HEK293 (cell line): ENCODE measurements at regions not wholly inside any gene's neighbourhood (a gene's known extent, or its start where the extent isn't known, plus 50 kb on each side); places are given as distances from the start of the nearest gene placed in this dataset.

ENCODE experiments used
- CTCF ChIA-PET: fragments of 350-600 bp; formaldehyde crosslinking; extraction: SDS; loops from one replicate; lab custom pipeline; 2021; ENCODE audit warnings: antibody characterized with exemption; lab: Yijun Ruan, JAX
- POLR2A ChIA-PET: fragments of 300-600 bp; formaldehyde crosslinking; extraction: SDS; loops from one replicate; lab custom pipeline; 2020; ENCODE audit warnings: antibody characterized with exemption, inconsistent platforms; lab: Yijun Ruan, JAX
- H3K27ac ChIP-seq: fragments of 200-500 bp; sonication (Bioruptor generic); 2 replicates; pipeline ENCODE4 v1.5.1; 2014; ENCODE audit warnings: low read depth, low read length, control low read depth, inconsistent platforms; ENCODE audit errors: extremely low read depth
- H3K36me3 ChIP-seq, 2 experiments: fragments of 200-500 bp in 1 of 2; sonication (Bioruptor generic) in 1 of 2; 1 replicate in 1 of 2; 2 replicates in 1 of 2; pipeline ENCODE4 v1.5.1; 2014 to 2017; ENCODE audit warnings: inconsistent platforms in 2 of 2, low read length in 2 of 2; ENCODE audit not compliant: control insufficient read depth in 2 of 2, insufficient read depth in 1 of 2
- H3K4me1 ChIP-seq: fragments of 200-500 bp; sonication (Bioruptor generic); 2 replicates; pipeline ENCODE4 v1.5.1; 2014; ENCODE audit warnings: mild to moderate bottlenecking, low read length, inconsistent platforms; ENCODE audit not compliant: control insufficient read depth, insufficient read depth
- H3K4me3 ChIP-seq: 2 replicates; pipeline ENCODE4 v1.5.1; 2011; ENCODE audit warnings: low read depth, mild to moderate bottlenecking, control low read depth, low read length, moderate library complexity
- H3K9me3 ChIP-seq: fragments of 200-500 bp; sonication (Bioruptor generic); 2 replicates; pipeline ENCODE4 v1.5.1; 2014; ENCODE audit warnings: low read depth, low read length, inconsistent platforms; ENCODE audit not compliant: control insufficient read depth, insufficient read depth
- CTCF ChIP-seq: fragments of 450-650 bp; formaldehyde crosslinking; IDR thresholded peaks from 2 replicates; pipeline ENCODE4 v1.5.1; 2016; ENCODE audit warnings: missing biosample characterization, missing genetic modification characterization
- EGR2 ChIP-seq: fragments of 450-650 bp; formaldehyde crosslinking; IDR thresholded peaks from 2 replicates; pipeline ENCODE4 v1.5.1; 2016; ENCODE audit warnings: low read depth, missing biosample characterization, missing genetic modification characterization
- FEZF1 ChIP-seq: fragments of 450-650 bp; formaldehyde crosslinking; IDR thresholded peaks from 2 replicates; pipeline ENCODE4 v1.5.1; 2016; ENCODE audit warnings: missing biosample characterization, missing genetic modification characterization
- HOXA7 ChIP-seq: sonication (generic); formaldehyde crosslinking; IDR thresholded peaks from 2 replicates; pipeline ENCODE4 v1.8.1; 2022; ENCODE audit warnings: missing genetic modification reagents, borderline replicate concordance
- HOXC10 ChIP-seq: sonication (generic); formaldehyde crosslinking; IDR thresholded peaks from 2 replicates; pipeline ENCODE4 v1.8.1; 2023; ENCODE audit warnings: mild to moderate bottlenecking, missing genetic modification reagents
- MYNN ChIP-seq: fragments of 450-650 bp; formaldehyde crosslinking; IDR thresholded peaks from 2 replicates; pipeline ENCODE4 v1.5.1; 2016; ENCODE audit warnings: missing biosample characterization, missing genetic modification characterization, borderline replicate concordance
- OSR2 ChIP-seq: fragments of 450-650 bp; formaldehyde crosslinking; IDR thresholded peaks from 2 replicates; pipeline ENCODE4 v1.5.1; 2016; ENCODE audit warnings: missing biosample characterization, missing genetic modification characterization
- SCRT1 ChIP-seq: fragments of 450-650 bp; formaldehyde crosslinking; IDR thresholded peaks from 2 replicates; pipeline ENCODE4 v1.5.1; 2016; ENCODE audit warnings: missing biosample characterization, missing genetic modification characterization, borderline replicate concordance
- TRIM28 ChIP-seq: IDR thresholded peaks from 2 replicates; pipeline ENCODE4 v1.6.1; 2011; ENCODE audit warnings: low read length, control low read depth, borderline replicate concordance
- ZEB2 ChIP-seq: fragments of 450-650 bp; formaldehyde crosslinking; IDR thresholded peaks from 2 replicates; pipeline ENCODE4 v1.5.1; 2016; ENCODE audit warnings: missing biosample characterization, missing genetic modification characterization
- ZFP37 ChIP-seq: fragments of 450-650 bp; formaldehyde crosslinking; IDR thresholded peaks from 2 replicates; pipeline ENCODE4 v1.5.1; 2016; ENCODE audit warnings: missing biosample characterization, missing genetic modification characterization
- ZNF112 ChIP-seq: fragments of 450-650 bp; formaldehyde crosslinking; IDR thresholded peaks from 2 replicates; pipeline ENCODE4 v1.5.0; 2017; ENCODE audit warnings: missing biosample characterization, missing genetic modification characterization
- ZNF174 ChIP-seq: fragments of 450-650 bp; formaldehyde crosslinking; IDR thresholded peaks from 2 replicates; pipeline ENCODE4 v1.5.0; 2017; ENCODE audit warnings: missing biosample characterization, mild to moderate bottlenecking, missing genetic modification characterization
- ZNF221 ChIP-seq: fragments of 450-650 bp; formaldehyde crosslinking; IDR thresholded peaks from 2 replicates; pipeline ENCODE4 v1.5.1; 2017; ENCODE audit warnings: missing biosample characterization, missing genetic modification characterization, borderline replicate concordance
- ZNF239 ChIP-seq: fragments of 450-650 bp; formaldehyde crosslinking; IDR thresholded peaks from 2 replicates; pipeline ENCODE4 v1.5.1; 2016; ENCODE audit warnings: missing biosample characterization, missing genetic modification characterization
- ZNF302 ChIP-seq: fragments of 450-650 bp; formaldehyde crosslinking; IDR thresholded peaks from 2 replicates; pipeline ENCODE4 v1.5.1; 2016; ENCODE audit warnings: missing biosample characterization, missing genetic modification characterization, low read depth
- ZNF341 ChIP-seq: fragments of 450-650 bp; formaldehyde crosslinking; IDR thresholded peaks from 2 replicates; pipeline ENCODE4; 2016; ENCODE audit warnings: low read depth, missing biosample characterization, missing genetic modification characterization
- ZNF362 ChIP-seq: fragments of 450-650 bp; formaldehyde crosslinking; IDR thresholded peaks from 2 replicates; pipeline ENCODE4 v1.5.1; 2016; ENCODE audit warnings: missing biosample characterization, missing genetic modification characterization
- ZNF394 ChIP-seq: fragments of 450-650 bp; formaldehyde crosslinking; IDR thresholded peaks from 2 replicates; pipeline ENCODE4 v1.5.1; 2016; ENCODE audit warnings: missing biosample characterization, missing genetic modification characterization, mild to moderate bottlenecking, moderate library complexity, borderline replicate concordance
- ZNF416 ChIP-seq: fragments of 450-650 bp; formaldehyde crosslinking; IDR thresholded peaks from 2 replicates; pipeline ENCODE4 v1.5.1; 2016; ENCODE audit warnings: missing biosample characterization, missing genetic modification characterization
- ZNF501 ChIP-seq: fragments of 450-650 bp; formaldehyde crosslinking; IDR thresholded peaks from 2 replicates; pipeline ENCODE4 v1.5.1; 2016; ENCODE audit warnings: missing biosample characterization, missing genetic modification characterization
- ZNF544 ChIP-seq: fragments of 450-650 bp; formaldehyde crosslinking; IDR thresholded peaks from 2 replicates; pipeline ENCODE4 v1.5.0; 2017; ENCODE audit warnings: missing biosample characterization, missing genetic modification characterization
- ZNF670 ChIP-seq: fragments of 450-650 bp; formaldehyde crosslinking; IDR thresholded peaks from 2 replicates; pipeline ENCODE4 v1.5.1; 2016; ENCODE audit warnings: missing biosample characterization, missing genetic modification characterization, low read depth
- ZNF747 ChIP-seq: fragments of 450-650 bp; formaldehyde crosslinking; IDR thresholded peaks from 2 replicates; pipeline ENCODE4 v1.5.1; 2016; ENCODE audit warnings: missing biosample characterization, missing genetic modification characterization
- ZNF791 ChIP-seq: fragments of 450-650 bp; formaldehyde crosslinking; IDR thresholded peaks from 2 replicates; pipeline ENCODE4 v1.5.1; 2016; ENCODE audit warnings: missing biosample characterization, missing genetic modification characterization
- ZNF830 ChIP-seq: fragments of 450-650 bp; IDR thresholded peaks from 2 replicates; pipeline ENCODE4 v1.5.0; 2018; ENCODE audit warnings: missing biosample characterization, missing genetic modification characterization, low read depth, mild to moderate bottlenecking, moderate library complexity
- ZSCAN16 ChIP-seq: fragments of 450-650 bp; formaldehyde crosslinking; IDR thresholded peaks from 2 replicates; pipeline ENCODE4 v1.5.1; 2016; ENCODE audit warnings: missing biosample characterization, missing genetic modification characterization
- ZSCAN23 ChIP-seq: fragments of 450-650 bp; formaldehyde crosslinking; IDR thresholded peaks from 2 replicates; pipeline ENCODE4 v1.5.1; 2016; ENCODE audit warnings: missing biosample characterization, missing genetic modification characterization
- ZSCAN4 ChIP-seq: fragments of 450-650 bp; formaldehyde crosslinking; IDR thresholded peaks from 2 replicates; pipeline ENCODE4 v1.5.1; 2017; ENCODE audit warnings: missing biosample characterization, missing genetic modification characterization
- ZXDB ChIP-seq: fragments of 450-650 bp; formaldehyde crosslinking; IDR thresholded peaks from 2 replicates; pipeline ENCODE4 v1.5.1; 2016; ENCODE audit warnings: missing biosample characterization, missing genetic modification characterization

- no peaks in the 10 kb centered on the region for H3K9me3 ChIP-seq
- no peak overlapping the region for H3K4me3 ChIP-seq
- no peaks in the 10 kb centered on the region for H3K4me1 ChIP-seq
- H3K27ac ChIP-seq, result no peak overlapping the region
- POLR2A ChIA-PET, result no interaction called here
- CTCF ChIA-PET, result no interaction called here
- TF ChIP-seq ZNF791 (tag by site-specific recombination) (no peak), ZNF302 (tag by site-specific recombination) (no peak), EGR2 (no peak), ZNF221 (tag by site-specific recombination) (no peak), ZSCAN23 (tag by site-specific recombination) (no peak), ZNF362 (tag by site-specific recombination) (no peak), ZNF174 (tag by site-specific recombination) (no peak), ZNF747 (tag by site-specific recombination) (no peak), ZNF394 (tag by site-specific recombination) (no peak), SCRT1 (no peak), FEZF1 (no peak), ZSCAN16 (tag by site-specific recombination) (no peak), ZNF112 (tag by site-specific recombination) (no peak), ZNF670 (tag by site-specific recombination) (no peak), ZNF830 (tag by site-specific recombination) (no peak), ZNF501 (no peak), OSR2 (no peak), ZNF239 (tag by site-specific recombination) (no peak), ZNF341 (no peak)
- TF ChIP-seq, all 188 proteins: peak for 0
- H3K36me3 ChIP-seq, result no peaks in the 10 kb centered on the region
Observed at GRCh38 chr12:19003141-19003540, 126.4 kb upstream of the PLEKHA5 start.

GRCh38 chr12:19003987-19004619 lies 125.4 kb upstream of the PLEKHA5 start:
- H3K36me3 ChIP-seq, result no peaks in the 10 kb centered on the region
- no peaks in the 10 kb centered on the region for H3K4me1 ChIP-seq
- ChIA-PET POLR2A (no interaction called here), CTCF (no interaction called here)
- no peaks in the 10 kb centered on the region for H3K9me3 ChIP-seq
- no peak overlapping the region for H3K27ac ChIP-seq
- H3K4me3 ChIP-seq, result no peak overlapping the region
- TF ChIP-seq HOXC10 (CRISPR knock-in tag) (no peak), ZXDB (tag by site-specific recombination) (no peak), MYNN (tag by site-specific recombination) (no peak), ZEB2 (no peak), HOXA7 (CRISPR knock-in tag) (no peak), ZNF416 (no peak), ZNF544 (tag by site-specific recombination) (no peak), ZFP37 (tag by site-specific recombination) (no peak), ZSCAN4 (tag by site-specific recombination) (no peak), CTCF (tag by site-specific recombination) (no peak), FEZF1 (no peak), TRIM28 (no peak), ZNF221 (tag by site-specific recombination) (no peak)
